SK-N-SH (cell line): ENCODE measurements at regions not wholly inside any gene's neighbourhood (a gene's known extent, or its start where the extent isn't known, plus 50 kb on each side); places are given as distances from the start of the nearest gene placed in this dataset.

Source experiments
- NFIC ChIP-seq: IDR thresholded peaks from 2 replicates; pipeline ENCODE4 v1.4.0; 2012; ENCODE audit warnings: borderline replicate concordance
- RCOR1 ChIP-seq: fragments of 150-350 bp; IDR thresholded peaks from 2 replicates; pipeline ENCODE4 v1.6.1; 2017; ENCODE audit warnings: antibody characterized with exemption, low read length
- TF ChIP-seq, protein P1 (sequence below): fragments of 150-350 bp; IDR thresholded peaks from 2 replicates; pipeline ENCODE4 v1.6.1; 2016; ENCODE audit warnings: mild to moderate bottlenecking, low read depth, low read length

DNA sequence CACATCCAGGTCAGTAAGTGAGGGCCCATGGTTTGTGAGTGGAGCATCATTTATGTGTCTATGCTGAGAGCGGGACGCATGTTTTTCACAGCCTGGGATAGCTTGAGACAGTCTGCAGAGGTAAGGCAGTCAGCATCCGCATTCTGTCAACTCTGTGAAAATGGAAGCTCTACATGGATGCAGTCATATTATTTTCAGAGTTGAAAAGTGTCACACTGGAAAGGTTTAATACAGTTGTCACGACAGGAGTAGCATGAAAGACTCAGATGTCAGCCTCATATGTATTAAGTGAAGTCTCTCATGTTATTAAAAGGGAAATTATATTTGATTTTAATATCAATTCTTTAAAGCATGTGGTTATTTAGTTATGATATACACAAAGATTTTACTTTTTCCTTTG is 436.9 kb upstream of the GYPC start:
- TF ChIP-seq RCOR1 (no peak), NFIC (no peak)
- TF ChIP-seq, protein P1, sequence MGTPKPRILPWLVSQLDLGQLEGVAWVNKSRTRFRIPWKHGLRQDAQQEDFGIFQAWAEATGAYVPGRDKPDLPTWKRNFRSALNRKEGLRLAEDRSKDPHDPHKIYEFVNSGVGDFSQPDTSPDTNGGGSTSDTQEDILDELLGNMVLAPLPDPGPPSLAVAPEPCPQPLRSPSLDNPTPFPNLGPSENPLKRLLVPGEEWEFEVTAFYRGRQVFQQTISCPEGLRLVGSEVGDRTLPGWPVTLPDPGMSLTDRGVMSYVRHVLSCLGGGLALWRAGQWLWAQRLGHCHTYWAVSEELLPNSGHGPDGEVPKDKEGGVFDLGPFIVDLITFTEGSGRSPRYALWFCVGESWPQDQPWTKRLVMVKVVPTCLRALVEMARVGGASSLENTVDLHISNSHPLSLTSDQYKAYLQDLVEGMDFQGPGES = no peak
